ENCODE measurements at regions not wholly inside any gene's neighbourhood (a gene's known extent, or its start where the extent isn't known, plus 50 kb on each side); places are given as distances from the start of the nearest gene placed in this dataset.

DNA sequence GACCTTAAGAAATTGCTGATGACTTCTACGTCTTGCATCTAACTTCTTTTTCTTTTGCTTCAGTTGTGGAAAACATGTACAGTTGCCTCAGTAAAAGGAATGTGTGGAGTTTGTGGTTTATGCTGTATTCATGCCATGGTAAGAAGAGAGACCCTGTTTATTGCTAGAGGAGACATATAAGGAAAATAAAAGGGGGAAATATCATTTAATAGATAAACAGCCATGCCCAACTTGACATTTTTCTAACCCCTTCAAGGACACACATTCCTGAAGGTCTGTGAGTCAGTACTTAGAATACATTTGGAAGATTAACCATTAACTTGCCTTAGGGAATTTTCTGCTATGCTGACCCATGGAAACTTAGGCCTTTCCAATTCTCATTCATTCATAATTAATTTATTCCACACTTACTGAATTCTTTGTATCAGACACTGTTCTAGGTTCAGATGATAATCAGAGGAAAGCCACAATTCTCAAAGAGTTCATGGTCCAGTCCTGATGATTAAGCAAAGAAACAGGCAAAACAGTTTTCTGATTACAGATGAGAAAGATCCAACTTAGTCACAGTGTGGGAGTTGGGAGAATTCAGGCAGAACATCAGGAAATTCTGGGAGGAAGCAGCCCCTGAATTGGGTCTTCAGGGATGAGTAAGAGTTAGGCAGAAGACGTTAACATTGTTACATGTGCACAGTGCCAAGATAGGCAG is 329.8 kb upstream of the RASGRP1 start:
- DNase-seq, result no peak

DNA sequence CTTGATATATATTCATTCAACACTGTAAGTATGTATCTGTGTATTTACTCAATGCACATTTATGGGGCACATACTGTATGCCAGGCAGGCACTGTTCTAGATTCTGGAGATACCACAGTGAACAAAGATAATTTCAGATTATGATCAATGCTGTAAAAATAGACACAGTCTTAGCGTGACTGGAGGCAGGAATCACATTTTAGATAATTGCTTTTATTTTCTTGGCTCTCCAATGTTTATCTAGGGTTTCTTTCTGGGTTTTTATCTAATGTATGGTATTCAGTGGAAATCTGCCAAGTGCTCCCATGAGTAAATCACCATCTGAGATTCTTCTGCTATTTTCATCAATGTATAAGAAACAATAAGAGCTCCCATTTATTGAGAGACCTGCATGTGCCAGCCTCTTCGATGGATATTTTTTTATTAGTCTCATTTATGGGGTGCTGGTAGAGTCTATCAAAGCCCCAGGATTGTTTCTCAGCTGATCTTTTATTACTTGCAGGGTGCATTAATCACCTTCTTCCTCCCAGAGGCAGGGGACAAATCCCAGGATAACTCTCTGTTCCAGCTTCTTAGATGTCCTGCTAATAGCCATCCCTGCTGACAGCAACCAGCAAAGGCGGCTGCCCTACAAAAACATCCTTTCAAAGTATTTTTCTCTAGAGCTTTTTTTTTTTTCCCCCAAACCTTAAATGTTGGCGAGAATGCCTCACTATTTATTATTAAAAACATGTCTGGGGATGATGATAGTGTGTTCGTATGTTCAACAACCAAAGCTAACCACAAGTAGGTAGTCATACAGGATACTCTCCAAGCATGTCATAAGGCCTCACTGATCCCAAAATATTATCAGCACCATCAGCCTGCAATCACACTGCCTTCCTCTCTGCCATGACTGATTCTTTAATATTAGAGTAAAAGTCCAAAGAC is 331.0 kb upstream of the RASGRP1 start:
- no peak for DNase-seq

DNA sequence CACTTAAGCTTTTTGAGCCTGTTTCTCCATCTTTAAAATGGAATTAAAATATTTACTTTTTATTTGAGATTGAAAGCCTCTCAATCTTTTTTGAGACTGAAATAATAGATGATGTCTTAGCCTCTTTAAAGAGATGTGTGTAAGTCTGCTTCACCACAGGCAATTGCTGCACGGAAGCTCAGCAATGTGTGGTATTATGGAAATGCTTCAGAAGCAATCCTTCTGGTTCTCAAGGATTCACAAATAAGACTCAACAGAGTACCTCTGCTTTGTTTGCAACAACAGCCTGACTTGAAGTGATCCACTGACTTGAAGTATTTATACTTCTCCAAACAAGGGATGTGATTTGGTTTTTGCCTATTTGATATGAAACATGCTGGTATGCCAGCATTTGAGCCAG is 332.0 kb upstream of the RASGRP1 start:
- no peak for DNase-seq

DNA sequence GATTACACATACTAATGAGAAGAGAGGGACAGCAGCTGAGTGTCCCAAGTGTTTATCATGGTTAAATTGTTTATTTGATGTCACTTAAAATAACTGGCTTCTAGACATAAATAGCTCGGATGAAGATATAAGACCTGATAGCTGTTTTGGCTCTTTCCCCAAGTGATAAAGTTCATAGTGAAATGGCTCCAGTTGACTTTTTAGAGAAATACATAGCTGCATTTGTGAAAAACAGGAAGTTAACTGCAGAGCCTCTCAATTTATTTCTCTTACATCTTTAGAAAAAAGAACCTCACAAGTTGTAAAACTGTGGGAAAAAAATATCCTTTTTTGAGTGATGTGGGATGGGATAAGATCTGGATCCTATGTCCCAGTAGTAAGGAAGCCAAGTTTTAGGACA is 332.9 kb upstream of the RASGRP1 start:
- no peak for DNase-seq

DNA sequence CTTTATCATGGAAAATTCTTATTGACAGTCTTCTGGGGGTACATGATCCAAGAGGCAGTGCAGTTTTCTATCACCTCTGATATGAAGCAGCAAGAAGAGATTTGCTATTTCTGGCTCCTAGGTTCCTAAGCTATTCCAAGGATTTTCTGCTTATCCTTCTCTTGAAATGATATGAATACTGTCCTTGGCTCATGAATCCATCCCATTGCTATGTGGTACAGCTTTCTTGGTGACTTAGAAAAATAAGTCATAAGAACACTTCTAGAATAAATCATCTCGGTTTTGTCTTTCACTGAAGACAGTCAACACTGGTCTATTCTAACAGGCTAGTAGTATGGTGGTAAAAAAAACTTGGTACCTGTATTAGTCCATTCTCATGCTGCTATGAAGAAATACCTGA is 333.6 kb upstream of the RASGRP1 start:
- DNase-seq, result no peak

DNA sequence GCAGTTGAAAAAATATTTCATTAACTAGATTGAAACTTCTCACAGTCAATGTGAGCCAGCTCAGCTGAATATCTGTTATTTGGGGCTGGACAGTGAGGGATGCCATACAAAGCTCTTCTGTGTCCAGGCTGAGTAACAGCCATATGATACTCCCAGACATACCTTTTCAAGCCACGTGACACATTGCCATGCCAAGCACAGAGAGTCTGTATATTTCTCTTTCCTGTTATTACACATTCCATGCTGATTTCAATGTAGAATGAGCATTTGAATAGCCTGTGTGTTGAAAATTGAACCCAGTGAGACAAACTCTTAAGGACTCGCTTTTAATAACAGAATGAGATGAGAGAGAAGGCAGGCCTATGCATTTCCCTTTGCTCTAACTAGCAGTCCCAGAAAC is 334.7 kb upstream of the RASGRP1 start:
- no peak for DNase-seq

DNA sequence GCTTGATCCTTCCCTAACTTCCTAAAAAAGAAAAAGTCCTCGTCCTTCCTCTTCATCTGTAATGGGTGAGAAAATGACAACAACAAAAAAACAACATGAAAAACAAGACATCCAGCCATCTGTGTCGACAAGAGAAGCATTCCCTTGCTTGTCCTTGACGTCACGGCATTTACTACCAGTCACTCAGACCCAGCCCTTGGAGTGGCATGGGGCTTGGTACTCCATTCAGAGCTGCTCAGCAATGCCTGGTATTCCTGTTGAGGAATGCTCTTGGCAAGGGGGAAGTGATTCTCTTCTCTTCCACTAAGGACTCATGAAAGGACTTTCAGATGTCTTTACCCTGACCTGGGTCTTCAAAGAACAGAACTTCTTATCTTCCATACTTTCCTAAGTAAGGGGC is 339.7 kb upstream of the RASGRP1 start:
- DNase-seq, result no peak

DNA sequence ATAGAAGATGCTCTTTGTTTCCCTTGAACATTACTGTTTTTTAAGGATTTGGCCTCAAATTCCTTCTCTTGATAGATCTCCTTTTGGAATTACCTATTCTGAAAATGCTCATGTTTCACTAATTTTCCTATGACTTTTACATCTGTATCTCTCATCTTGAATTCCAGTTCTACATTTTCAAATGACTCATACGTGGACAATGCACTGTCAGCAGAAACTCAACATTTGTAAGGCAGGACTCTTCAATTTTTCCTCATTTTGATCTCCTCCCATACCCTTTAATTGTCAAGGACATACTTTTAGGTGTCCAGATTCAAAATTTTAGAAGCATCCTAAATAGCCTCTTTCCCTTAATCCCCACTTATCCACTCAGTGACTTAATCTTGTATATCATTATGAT is 341.0 kb upstream of the RASGRP1 start:
- DNase-seq, result no peak

DNA sequence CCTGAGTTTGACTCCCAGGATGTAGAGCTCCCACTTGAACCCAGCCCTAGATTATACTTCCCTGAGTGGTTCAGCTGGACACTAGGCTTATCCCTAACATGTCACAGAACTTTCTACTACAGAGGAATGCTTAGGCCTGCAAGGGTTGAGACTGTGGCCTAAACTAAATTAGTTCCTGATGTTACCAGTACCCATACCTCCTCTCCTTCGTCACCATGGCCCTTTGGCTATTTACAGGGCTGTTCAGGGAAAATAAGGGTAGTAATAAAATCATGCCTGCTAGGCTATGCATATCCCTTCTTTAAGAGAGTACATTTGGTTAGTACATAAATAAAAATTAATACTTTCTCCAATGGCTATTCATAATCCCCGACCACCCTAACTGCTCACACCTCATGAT is 356.4 kb upstream of the RASGRP1 start:
- DNase-seq, result no peak

DNA sequence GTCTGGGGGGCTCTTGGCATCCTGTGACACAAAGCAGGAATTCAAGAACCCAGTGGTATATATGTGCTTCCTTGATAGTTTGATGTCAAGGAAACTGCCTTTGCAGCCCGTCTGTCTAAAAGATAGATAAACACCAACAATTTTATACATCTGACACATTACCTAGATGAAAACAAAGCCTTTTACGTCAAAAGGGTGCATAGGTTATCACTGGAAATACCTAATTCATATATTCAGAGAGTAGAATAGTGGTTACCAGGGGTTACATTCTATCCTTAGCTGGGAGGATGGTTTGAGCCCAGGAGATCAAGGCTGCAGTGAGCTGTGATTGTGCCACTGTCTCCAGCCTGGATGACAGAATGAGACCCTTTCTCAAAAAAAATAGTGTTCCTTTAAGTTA is 356.9 kb upstream of the RASGRP1 start:
- DNase-seq, result no peak

DNA sequence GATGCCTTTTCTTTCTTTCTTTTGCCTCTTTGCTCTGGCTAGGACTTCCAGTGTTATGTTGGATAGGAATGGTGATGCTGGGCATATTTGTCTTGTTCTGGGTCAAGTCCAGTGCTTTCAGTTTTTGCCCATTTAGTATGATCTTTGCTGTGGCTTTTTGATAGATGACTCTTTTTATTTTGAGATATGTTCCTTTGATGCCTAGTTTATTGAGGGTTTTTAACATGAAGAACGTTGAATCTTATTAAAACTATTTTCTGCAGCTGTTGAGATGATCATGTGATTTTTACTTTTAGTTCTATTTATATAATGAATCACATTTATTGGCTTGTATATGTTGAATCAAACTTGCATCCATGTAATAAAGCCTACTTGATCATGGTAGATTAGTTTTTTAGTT is 363.8 kb upstream of the RASGRP1 start:
- DNase-seq, result no peak

DNA sequence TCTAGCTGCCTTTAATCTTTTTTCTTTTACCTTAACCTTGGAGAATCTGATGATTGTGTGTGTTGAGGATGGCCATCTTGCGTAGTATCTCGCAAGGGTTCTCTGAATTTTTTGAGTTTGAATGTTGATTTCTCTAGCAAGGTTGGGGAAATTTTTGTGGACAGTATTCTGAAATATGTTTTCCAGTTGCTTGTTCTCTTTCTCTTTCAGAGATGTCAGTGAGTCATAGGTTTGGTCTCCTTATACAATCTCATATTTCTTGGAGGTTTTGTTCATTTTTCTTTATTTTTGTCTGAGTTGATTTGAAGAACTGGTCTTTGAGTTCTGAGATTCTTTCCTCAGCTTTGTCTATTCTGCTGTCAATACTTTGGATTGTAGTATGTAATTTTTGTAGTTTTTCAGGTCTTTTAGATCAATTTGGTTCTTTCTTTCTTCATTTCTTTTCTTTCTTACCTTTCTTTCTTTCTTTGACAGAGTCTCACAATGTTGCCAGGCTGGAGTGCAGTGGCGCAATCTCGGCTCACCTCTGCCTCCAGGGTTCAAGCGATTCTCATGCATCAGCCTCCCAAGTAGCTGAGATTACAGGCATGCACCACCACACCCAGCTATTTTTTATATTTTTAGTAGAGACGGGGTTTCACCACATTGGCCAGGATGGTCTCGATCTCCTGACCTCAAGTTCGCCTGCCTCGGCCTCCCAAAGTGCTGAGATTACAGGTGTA is 366.4 kb upstream of the RASGRP1 start:
- no peak for DNase-seq

DNA sequence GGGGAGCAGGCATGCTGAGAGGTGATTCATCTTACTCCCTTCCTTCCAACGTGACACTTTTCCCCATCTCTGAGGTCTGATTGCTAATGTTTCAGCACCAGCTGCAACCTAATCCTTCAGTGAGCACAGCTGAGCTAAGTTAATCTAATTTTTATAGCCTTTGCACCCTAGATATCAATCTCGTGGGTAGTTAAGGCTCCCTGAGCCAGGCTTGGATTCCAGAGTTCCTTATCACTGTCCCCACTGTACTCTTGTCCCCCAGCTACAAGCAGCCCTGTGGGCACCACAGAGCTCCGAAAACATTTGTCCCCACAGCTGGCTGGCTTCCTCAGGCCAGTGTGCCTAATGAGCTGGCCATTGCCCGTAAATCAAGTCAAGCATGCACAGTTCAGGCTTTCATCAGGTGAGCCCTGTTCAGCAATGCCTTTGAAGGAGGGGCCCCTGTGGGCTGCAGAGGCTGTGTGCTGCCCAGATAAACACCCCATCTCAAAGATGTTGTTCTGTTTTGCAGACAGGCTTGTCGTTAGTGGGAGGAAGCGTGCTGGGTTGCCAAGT is 376.9 kb upstream of the RASGRP1 start:
- no peak for DNase-seq

DNA sequence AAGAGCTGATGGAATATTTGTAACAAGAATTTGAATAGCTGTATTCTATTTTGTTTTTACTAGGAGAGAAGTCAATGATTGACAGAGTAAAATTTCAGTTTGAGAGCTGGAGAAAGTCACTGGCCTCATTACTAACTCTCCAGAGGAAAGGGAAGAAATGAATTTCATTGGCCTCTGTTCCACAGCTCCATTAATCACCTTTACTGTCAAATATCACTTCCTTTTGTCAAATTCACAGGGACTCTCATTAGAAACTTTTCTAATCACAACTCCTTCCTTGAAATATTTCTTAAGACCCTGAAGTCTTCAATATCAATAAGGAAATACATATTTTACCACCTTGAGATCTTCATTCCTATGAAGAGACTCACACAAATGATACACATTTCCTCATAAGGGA is 379.9 kb upstream of the RASGRP1 start:
- no peak for DNase-seq

DNA sequence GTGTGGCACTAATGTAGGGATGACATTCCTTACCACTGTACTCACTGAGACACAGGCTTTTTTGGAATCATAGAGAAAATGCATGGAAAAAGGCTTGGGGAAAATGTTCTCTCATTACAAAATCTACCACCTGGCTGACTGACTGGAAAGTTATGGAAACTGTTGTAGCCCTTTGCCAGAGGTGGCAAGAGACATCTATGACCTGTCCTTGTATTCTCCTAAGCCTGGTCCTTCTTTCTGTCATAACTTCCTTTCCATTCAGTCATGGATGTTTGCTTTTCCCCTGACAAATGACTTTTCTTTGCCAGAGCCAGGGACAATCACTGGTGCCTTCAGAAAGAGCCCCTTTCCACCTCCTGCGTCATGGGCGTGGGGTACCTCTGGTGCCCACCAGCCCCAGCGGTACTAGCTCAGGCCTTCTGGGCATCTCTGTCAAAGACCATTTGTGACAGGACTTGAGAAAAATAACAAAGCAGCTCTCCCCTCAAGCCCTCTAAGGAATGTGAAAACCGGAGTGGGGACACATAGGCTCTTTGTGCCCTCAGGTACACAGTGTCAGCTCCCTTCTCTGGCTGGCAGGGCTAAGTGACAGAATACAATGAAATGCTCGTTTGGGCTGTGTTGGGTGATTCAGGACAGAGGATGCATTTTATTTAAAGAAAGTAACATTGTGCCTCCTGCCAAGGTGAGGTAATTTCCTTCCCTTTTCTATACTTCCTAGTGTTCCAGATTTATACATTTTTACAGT is 381.1 kb upstream of the RASGRP1 start:
- no peak for DNase-seq

DNA sequence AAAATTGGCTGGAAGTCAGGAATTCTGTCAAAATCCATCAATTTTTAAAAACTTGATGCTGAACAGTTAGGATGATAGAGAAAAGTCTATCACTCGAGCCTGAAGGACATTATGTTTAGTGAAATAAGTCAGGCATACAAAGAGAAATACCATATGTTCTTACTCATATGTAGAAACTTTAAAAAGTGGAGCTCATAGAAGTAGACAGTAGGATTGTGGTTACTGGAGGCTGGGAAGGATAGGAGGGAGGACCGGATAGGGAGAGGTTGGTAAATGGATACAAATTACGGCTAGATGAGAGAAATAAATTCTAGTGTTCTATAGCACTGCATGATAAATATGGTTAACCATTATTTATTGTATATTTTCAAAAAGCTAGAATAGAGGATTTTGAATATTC is 389.5 kb upstream of the RASGRP1 start:
- no peak for DNase-seq

DNA sequence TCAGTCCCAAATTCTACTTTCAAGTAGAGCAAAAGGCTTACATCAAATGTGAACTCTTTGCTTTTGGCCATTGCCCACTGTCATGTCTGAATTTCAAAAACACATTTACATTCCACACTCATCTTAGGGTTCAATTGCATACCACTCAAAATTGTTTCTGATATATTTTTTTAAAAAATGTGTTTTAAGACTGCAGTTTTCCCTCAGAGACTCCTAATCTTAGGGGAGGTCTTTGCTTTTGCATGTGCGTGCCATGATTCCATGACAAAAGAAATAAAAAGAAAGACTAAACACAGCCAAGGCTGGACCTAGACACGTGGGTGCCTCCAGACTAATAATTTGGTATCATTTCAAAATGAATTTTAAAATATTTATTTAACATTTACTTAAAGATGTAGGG is 396.8 kb upstream of the RASGRP1 start:
- DNase-seq, result no peak

DNA sequence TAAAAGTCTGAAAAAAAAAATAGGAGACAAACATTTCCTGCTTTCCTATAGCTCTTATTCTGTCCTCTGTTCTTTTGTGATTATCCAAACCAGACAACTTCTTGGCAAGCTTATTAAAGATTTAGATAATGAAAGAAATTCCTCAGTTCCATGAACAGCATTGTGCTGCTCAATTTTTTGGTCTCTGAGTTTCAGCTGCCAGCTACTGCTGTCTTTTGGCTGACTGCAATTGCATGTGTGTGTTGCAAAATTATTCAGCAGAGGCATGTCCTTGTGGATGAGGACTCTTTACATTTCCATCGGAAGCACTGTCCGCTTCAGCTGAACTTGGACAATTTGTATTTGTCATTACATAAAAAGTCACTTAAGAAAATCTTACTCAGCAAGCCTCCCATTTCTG is 397.3 kb upstream of the RASGRP1 start:
- DNase-seq, result no peak

DNA sequence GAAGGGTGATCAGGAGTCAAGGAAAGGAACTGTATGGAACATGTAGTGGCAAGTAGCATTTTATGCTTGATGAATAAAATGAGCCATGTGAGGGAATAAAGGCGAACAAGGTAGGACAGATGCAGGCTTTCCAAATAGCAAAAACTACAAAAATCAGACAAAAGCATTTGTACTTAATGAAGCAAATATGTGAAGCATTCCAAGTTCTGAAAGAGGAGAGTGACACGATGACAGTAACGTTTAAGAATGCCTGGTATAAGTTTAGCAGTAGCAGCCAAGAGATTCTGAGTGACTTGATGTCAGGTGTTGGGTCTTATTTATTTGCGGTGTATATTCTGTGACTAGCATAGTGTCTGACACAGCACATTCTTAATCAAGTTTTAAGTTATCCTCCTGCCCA is 408.2 kb upstream of the RASGRP1 start:
- DNase-seq, result no peak

DNA sequence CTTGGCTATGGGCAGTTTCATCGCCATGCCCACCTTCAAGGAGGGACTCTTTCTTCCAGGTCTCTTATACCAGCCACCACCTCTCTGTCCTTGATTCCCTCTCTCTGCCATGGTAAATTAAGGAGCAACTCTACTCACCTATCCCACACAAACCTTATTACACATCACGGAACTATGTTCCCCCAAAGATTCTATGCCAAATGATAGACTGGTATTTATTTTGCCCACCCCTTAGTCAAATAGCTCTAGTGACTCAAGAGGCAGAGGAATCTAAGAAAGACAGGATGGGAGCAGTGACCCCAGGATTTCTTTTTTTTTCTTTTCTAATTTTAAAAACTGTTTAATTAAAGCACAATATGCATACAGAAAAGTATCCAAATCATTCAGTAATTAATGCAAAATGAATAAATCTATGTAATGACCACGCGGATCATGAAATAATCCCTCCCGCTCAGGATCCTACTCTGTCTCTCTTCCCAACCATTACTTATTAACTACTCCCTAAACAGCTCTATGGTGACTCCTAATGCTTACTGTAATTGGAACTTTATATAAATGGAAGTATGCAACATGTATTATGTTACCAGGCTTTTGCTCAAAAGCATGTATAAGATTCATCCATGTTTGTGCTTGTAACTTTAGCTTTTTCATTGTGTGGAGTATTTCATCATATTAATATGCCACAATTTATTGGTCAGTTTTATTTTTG is 410.8 kb upstream of the RASGRP1 start:
- DNase-seq, result no peak

DNA sequence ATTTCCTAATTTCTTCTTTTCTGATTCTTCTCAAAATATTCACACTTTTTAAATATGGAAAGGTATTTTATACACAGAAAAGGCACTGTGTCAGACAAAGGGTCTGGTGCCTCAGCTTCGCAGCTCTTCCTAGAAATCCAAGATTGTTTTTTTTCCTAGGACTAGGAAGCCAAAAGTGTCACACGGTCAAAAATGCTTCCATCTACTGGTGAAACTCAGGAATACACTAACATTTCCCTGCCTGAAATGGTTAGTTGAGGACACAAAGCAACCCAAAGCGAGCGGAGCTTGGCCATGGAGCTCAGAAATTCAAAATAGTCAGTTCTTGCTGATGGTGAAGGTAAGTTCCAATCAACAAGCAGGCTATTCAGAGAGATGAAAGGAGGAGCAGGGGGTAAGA is 426.5 kb upstream of the RASGRP1 start:
- DNase-seq, result no peak

DNA sequence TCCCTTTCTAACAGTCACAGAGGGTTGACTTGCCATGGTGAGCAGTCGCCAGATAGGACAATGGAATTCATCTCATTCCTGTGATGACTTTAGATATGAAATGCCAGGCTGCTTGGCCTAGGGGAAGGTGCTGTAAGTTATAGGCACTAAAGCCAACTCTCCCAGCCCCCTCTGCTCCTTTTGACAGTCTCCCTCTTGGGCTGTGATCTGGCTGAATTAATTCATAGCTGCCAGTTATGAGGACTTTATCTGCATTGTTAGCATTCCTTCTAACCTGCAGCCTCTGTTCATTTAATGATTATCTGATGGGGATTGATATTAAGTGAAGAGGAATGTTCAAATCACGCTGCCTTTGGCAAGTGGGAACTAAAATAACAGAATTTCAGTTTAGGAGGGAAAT is 427.1 kb upstream of the RASGRP1 start:
- no peak for DNase-seq
